HG03280 (cell line): ENCODE measurements at regions not wholly inside any gene's neighbourhood (a gene's known extent, or its start where the extent isn't known, plus 50 kb on each side); places are given as distances from the start of the nearest gene placed in this dataset.
"Not testable (repeated sequence)": the region's sequence is repeated elsewhere in the genome, so short reads cannot be mapped to it uniquely, and the experiment has no call there.

ENCODE experiments used
- ATAC-seq: cut with Tn5 transposase; IDR thresholded peaks from one replicate; pipeline ENCODE4 v1.9.1; 2021; ENCODE audit warnings: mild to moderate bottlenecking, moderate library complexity; ENCODE audit not compliant: unreplicated experiment

DNA sequence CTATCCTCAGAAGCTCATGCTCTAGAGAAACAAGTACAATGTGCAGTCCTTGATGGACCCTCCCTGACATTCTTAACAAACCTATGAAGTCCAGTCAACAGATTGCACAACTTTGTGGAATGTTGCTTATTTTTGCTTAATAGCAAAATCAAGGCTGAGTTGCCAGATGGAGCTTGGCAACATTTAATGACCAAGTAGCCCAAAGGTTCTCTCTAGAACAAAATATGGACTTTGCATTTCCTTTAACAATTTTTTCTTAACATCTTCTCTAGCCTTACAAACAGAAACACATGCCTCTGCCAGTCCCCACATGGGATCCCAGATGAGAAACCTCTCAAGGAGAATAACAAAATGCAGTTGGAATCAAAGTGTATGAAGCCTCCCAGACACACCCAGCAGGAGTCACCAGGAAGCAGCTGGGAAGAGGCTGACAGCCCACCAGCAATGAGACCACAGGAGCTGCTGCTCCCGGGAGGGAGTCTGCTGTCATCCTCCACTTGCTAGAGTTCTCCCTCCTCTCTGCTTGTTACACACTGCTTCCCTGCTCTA, 422.5 kb upstream of the CDIN1 start:
- no peak for ATAC-seq

- no peak for ATAC-seq
Measured at GRCh38 chr15:36160351-36160750, 419.1 kb upstream of the CDIN1 start.

DNA sequence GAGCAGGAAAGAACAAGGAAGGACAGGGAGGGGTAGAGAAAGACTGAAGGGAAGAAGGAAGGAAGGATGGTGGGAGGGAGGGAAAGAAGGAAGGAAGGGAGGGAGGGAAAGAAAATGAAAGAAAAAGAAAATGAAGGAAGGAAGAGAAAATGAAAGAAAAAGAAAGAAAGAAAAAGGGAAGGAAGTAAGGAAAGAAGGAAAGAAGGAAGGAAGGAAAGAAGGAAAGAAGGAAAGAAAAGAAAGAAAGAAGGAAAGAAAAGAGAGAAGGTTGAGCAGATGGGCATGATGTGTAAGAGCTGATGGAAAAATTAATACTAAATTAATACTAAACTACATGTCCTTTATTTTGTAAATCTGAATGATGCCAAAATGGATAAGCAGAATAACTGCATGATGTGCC, 418.3 kb upstream of the CDIN1 start:
- no peak for ATAC-seq

DNA sequence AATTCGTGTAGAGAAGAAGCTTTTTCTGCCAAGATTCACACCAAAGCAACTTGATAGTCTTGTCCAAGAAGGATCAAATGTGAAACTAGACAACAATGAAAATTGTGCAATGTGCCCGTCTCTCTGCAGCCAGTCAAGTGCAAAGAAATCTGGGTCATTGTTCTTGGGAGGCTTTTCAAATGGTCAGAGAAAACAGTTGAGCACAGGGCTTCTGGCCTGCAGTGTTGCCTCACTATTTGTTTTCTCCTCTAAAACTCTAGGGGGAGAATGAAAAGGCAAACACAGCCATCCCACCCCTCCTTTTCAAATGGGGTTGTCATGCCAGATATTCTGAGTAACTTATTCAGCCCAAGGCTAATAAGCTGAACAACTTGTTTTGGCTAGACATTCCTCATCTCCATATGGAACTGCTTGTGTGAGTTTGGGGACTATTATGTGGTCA, 417.6 kb upstream of the CDIN1 start:
- ATAC-seq, result no peak

DNA sequence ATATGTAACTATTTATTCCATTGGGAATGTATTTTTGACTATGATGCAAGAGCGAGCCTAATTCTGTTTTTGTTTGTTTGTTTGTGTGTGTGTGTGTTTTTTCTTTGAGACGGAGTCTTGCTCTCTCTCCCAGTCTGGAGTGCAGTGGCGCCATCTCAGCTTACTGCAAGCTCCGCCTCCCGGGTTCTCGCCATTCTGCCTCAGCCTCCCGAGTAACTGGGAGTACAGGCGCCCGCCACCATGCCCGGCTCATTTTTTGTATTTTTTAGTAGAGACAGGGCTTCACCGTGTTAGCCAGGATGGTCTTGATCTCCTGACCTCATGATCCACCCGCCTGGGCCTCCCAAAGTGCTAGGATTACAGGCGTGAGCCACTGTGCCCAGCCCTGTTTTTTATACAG, 415.4 kb upstream of the CDIN1 start:
- not testable (repeated sequence) for ATAC-seq

DNA sequence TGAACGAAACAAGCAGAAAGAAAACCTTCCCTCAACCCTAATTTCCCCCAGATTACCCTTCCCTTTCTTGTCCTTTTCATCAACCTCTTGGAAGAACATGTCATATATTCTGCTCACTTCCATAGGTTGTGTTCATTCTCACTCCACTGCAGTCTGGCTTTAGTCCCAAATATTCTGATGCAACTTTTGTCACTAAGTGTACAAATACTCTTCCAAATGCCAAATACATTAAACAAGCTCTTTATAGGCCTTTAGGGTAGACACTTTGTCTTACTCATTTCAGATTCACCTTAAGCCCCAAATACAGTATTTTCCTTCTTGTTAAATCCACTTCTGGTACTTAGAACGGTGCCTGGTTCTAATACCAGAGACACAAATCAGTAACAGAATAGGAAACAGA, 406.5 kb upstream of the CDIN1 start:
- ATAC-seq, result no peak

GRCh38 chr15:36175186-36175740, 404.2 kb upstream of the CDIN1 start:
- ATAC-seq, result no peak

DNA sequence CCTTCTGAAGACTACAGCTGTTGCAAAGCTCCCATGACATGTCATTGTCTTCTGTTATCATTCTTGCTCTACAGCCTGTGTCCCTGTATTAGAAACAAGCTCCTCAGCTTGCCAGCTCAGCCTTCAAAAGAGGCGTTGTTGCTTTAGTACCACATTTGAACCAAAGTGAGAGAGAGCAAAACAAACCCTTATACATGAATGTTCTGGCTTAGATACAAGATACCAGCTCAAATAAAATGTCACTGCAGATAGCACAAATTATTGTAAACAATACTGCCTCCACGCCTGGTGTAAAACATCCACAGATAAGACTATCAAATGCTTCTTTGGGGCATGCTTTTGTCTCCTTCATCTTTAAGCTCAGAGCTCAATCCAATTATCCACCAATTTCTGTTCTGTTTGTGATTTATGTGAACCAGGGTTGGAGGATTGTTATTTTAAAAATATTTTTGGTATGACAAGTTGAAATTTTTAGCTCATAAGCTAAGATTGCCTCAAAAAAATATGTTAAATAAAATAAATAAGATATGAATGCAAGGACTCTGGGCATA, 403.6 kb upstream of the CDIN1 start:
- no peak for ATAC-seq

DNA sequence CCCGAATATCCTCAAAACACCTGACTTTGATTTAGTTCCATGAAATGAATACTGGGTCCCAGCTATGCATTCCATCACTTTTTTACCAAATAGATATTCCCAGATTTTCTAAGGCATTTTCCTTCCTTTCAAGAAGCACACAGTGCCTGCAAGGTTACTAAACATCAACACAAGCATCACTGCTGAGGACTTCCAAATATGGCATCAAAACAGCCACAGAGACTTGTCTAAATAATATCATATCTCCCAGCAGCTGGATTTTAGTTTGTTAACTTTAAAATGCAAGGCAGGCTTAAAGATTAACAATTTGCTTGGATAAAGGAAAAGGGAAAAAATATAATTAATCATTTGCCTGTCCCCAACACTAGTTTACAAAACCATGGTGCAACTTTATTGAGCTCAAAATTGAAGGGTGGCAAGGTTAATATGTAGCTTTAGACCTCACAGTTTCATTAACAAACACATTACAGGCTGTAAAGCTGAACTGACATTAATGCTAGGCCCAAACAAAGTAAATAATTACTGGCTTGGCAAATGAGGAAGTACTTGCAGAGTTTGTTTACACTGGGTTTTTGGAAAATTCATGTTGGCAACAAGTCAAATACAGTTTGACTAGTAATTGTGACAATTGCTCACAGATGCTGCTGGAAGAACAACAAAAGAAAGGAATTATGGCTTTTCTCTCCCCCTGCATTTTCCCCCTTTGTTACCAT, 401.7 kb upstream of the CDIN1 start:
- no peak for ATAC-seq

DNA sequence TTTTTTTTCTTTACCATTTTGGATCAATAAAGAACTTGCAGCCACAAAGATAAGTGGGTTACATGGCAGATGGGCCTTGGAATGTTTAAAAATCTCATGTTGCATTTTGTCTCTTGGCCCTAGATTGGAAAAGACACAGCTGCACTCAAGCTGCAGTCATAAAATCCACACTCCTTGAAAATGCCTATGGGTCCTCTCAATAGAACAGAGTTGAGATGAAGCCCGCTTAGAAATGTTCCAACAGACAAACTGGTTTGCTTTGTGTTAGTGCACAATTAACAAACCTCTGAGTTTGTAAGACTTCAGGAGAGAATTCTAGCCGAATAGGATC, 401.2 kb upstream of the CDIN1 start:
- no peak for ATAC-seq

DNA sequence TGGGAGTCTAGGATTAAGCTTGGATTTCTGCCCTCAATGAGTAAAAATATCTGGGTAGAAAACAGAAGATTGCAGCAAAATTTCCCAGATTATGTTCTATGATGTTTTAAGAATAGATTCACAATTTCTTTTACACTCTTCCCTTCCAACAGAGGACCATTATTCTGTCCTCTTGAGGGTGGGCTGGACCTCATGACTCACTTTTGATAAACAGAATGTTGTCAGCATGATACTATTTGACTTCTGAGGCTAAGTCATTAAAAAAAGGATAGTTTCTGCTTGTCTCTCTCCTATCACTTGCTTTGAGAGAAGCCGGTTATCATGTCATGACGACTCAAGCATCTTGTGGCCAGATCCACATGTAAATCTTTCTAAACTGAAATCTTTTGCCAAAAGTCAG, 396.2 kb upstream of the CDIN1 start:
- ATAC-seq, result no peak

DNA sequence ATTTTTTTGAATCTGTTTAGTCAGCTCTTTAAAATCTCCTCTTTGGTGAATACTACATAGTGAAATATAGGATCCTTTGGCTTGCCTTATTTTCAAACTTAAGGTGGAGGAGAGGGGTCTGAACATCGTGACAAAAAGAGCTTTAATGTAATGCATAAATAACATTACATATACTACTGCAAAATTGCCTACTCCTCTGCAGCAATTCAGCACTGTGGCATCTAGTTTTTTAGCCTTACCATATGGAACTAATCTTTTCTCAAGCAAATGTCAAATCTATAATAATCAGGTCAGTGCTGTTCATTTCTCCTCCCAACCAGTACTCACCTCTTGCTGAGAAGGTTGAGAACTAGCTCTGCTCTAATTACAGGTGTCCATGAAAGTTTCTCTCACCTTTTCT, 394.0 kb upstream of the CDIN1 start:
- no peak for ATAC-seq

DNA sequence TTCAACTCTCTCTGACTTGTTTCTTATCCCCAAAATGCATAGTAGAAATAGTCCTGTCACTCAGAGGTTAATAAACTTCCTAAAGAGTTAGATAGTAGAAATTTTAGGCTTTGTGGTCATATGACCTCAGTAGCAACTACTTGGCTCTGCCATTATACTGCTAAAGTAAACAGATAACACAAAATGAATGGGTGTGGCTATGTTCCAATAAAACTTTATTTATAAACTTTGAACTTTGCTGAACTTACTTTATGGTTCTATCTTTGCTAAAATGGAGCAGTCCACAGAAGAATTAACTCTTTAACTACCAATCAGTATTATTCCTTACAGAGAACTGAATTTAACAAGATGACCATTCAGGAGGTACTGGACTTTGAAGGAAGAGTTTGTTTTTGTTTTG, 393.6 kb upstream of the CDIN1 start:
- no peak for ATAC-seq

DNA sequence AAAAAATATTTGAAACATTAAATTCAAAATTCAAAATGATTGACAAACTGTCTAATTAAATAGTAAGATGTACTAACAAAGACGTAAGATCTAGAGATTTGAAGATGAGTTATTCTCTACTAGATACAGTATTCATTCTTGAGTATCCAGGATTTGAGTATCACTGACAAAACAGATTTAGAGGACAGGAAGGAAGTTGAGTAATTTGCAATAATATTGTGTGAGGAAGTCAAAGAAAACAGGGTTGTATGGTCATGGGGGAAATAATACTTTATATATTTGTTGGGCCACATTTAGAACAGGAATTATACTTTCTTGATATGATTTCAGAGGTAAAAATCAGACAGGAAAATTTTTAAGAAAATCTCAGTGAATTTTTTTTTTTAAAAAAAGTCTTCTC, 393.1 kb upstream of the CDIN1 start:
- ATAC-seq, result no peak

- no peak for ATAC-seq
Measured at GRCh38 chr15:36191459-36191858, 388.0 kb upstream of the CDIN1 start.

GRCh38 chr15:36195361-36196007, 383.9 kb upstream of the CDIN1 start:
- not testable (repeated sequence) for ATAC-seq

DNA sequence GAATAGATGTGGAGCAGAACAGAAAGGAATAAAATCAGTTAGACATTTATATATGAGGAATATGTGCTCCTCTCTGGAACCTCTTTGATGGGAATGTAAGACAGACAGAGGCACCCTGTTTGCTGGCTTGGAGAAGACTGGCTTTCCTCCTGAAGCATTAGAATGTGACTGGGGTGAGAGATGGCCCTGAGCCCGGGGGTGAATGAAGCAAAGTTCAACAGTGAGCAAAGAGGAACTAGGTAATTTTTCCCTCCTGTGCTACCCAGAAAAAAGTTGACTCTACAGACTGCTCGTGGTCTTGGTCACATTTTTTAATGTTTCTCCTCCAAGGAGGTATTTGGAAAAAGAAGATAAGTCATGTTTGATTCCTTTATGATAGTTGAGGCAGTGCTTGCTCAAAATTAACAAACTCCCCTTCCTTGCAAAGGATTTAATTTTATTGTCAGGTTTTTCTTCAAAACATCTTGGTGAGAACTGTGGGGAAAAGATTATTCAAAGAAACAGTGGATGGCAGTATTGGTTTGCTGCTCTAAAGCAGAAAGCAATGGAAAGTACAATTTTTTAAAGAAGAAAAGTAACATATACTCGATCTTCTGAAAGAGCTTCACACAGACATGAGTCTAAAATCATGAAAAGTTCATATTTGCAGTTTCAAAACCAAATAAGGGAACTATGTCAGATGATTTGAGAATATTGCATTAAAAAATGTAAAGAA, 370.4 kb upstream of the CDIN1 start:
- no peak for ATAC-seq

DNA sequence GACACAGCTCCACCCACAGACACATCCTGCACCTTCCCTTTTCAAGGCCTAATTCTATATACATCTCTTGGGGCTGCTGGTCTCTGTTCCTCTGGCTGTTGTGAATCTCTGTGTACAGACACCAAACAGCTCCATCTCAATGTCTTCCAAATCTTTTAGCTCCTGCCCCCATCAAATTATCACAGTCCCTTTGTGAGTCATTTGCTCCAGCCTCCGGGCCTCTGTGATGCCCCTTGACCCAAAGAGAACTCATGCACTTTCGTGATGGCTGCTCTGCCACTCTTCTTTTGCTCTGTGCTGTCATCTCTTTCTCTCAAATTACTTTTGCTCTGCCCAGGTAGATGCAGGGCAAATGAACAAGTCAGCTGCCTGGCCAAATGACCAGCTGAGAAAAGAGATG, 369.0 kb upstream of the CDIN1 start:
- ATAC-seq, result no peak

DNA sequence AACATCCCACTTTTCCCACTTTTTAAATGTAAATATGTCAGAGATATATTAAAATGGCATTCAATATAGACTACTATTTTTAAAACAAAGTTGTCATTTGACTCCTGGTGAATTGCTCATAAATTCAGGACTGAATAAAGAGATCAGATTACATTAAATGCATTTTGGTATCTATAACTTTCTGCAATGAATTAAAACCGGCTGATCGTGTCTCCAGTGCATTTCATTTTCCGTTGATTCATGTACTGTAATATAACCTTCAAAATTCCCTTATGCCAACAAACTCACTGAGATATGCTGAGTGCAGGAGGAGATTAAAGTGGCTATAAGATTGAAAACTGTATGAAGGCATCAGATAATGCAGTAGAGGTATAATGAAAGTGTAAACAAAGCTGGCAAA, 361.1 kb upstream of the CDIN1 start:
- no peak for ATAC-seq

DNA sequence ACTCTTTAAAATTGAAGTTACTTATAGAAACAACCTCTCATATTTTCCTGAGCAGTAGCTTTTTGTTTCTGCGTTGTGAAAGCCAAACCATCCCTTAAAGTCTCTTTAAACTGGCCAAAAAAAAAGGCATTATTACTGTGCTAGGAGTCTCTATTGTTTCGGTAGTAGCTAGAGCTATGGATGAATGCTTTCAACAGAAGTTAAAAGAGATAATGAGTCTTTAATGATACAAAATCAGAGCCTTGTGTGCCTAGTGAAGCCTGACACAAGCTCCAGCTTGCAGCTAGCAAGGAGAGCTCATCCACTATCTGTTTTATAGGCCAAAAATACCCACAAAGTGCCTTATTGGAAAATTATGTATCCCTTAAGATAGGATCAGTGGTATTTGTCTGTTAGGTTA, 360.4 kb upstream of the CDIN1 start:
- no peak for ATAC-seq

DNA sequence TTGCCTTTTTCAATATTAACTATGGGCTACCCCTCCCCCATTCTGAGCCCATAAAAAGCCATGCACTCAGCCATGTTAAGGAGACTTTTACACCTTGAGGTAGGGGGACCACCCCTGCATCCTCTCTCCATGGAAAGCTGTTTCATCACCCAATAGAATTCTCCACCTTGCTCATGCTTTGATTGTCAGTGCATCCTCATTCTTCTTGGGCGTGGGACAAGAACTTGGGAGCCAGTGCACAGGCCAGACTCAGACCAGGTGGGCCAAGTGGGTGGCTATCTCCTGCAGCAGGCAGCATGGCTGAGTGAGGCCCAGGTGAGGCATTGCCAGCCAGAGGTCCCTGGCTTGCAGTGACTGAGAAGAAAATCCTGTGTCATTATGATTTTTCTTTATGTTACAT, 357.4 kb upstream of the CDIN1 start:
- ATAC-seq, result no peak
